OCI-LY7 (cell line): ENCODE measurements at regions not wholly inside any gene's neighbourhood (a gene's known extent, or its start where the extent isn't known, plus 50 kb on each side); places are given as distances from the start of the nearest gene placed in this dataset.

ENCODE experiments used
- BruUV-seq: library from RNA; stranded (reverse); fragments of 400-500 nt; replicated peaks from 2 replicates; lab custom pipeline; 2021; lab: Mats Ljungman, UMichigan
- CTCF ChIA-PET: fragments of 300-600 bp; sonication (Branson Sonifier 250); formaldehyde crosslinking; loops from one replicate; lab custom pipeline; 2022; ENCODE audit warnings: antibody characterized with exemption; ENCODE audit not compliant: unreplicated experiment; lab: Charles Lee
- POLR2A ChIA-PET: fragments of 300-600 bp; sonication (Branson Sonifier 250); formaldehyde crosslinking; loops from one replicate; lab custom pipeline; 2022; ENCODE audit warnings: antibody characterized with exemption; lab: Charles Lee
- DNase-seq: peaks from one replicate; pipeline ENCODE4 v3.0.0-alpha.2; 2015; ENCODE audit warnings: low spot score
- H2AFZ ChIP-seq: fragments of 200-600 bp; sonication (generic), shearing (Covaris generic); 2 replicates; pipeline ENCODE4 v1.6.1; 2014; ENCODE audit warnings: mild to moderate bottlenecking, antibody characterized with exemption, low read length, moderate library complexity
- H3K27ac ChIP-seq: fragments of 200-600 bp; sonication (generic); 2 replicates; pipeline ENCODE4 v1.5.1; 2014; ENCODE audit warnings: mixed run types, low read depth, mild to moderate bottlenecking, moderate library complexity, low read length, inconsistent platforms; ENCODE audit not compliant: poor library complexity, severe bottlenecking
- H3K36me3 ChIP-seq: fragments of 200-600 bp; sonication (generic); 2 replicates; pipeline ENCODE4 v1.6.1; 2014; ENCODE audit warnings: mild to moderate bottlenecking, antibody characterized with exemption, low read length, moderate library complexity, mixed read lengths; ENCODE audit not compliant: insufficient read depth
- H3K4me1 ChIP-seq: fragments of 200-600 bp; sonication (generic); 2 replicates; pipeline ENCODE4 v1.5.1; 2014; ENCODE audit warnings: mild to moderate bottlenecking, low read length; ENCODE audit not compliant: insufficient read depth, poor library complexity, severe bottlenecking
- H3K4me2 ChIP-seq: fragments of 200-600 bp; sonication (generic); 2 replicates; pipeline ENCODE4 v1.6.1; 2014; ENCODE audit warnings: mild to moderate bottlenecking, low read length
- H3K4me3 ChIP-seq: fragments of 200-600 bp; sonication (generic); 2 replicates; pipeline ENCODE4 v1.5.1; 2014; ENCODE audit warnings: mild to moderate bottlenecking, low read depth, low read length; ENCODE audit not compliant: poor library complexity, severe bottlenecking
- H3K79me2 ChIP-seq: fragments of 200-600 bp; sonication (generic); 2 replicates; pipeline ENCODE4 v1.6.1; 2016; ENCODE audit warnings: low read depth, mild to moderate bottlenecking, low read length, moderate library complexity, mixed read lengths; ENCODE audit not compliant: insufficient read depth
- H3K9me2 ChIP-seq: fragments of 200-600 bp; sonication (generic); 2 replicates; pipeline ENCODE4 v1.6.1; 2016; ENCODE audit warnings: mild to moderate bottlenecking, low read length, mixed read lengths; ENCODE audit not compliant: insufficient read depth
- H3K9me3 ChIP-seq: fragments of 200-600 bp; sonication (generic); 2 replicates; pipeline ENCODE4 v1.6.1; 2014; ENCODE audit warnings: mild to moderate bottlenecking, mixed run types, low read length, mixed read lengths
- H4K20me1 ChIP-seq: fragments of 200-600 bp; sonication (generic); 2 replicates; pipeline ENCODE4 v1.6.1; 2014; ENCODE audit warnings: mild to moderate bottlenecking, antibody characterized with exemption, low read length, moderate library complexity, mixed read lengths; ENCODE audit not compliant: insufficient read depth
- EZH2phosphoT487 ChIP-seq: fragments of 200-600 bp; sonication (generic); IDR thresholded peaks from 2 replicates; pipeline ENCODE4 v1.6.1; 2018; ENCODE audit warnings: low read depth, borderline replicate concordance, mild to moderate bottlenecking, mixed run types, antibody characterized with exemption, low read length, moderate library complexity, mixed read lengths
- intact Hi-C: fragments of 100-400 bp; cut with micrococcal nuclease; formaldehyde crosslinking; loops from one replicate; pipeline ENCODE4 v1.10.0; 2022; ENCODE audit not compliant: unreplicated experiment
- TF ChIP-seq, protein P1 (sequence below): fragments of 200-600 bp; sonication (generic); conservative IDR thresholded peaks from 2 replicates; pipeline ENCODE4 v1.5.1; 2014; ENCODE audit warnings: mild to moderate bottlenecking, antibody characterized with exemption, low read length, moderate library complexity, mixed read lengths

DNA sequence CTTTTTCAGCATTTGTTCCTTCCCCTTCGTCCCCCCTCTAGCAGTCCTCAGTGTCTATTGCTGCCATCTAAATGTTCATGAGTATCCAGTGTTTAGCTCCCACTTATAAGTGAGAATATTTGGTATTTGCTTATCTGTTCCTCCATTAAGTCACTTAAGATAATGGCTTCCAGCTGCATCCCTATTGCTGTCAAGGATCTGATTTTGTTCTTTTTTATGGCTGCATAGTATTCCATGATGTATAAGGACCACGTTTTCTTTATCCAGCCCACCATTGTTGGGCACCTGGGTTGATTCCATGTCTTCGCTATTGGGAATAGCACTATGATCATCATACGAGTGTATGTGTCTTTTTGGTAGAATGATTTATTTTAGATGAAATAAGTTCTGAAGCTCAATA, 166.9 kb upstream of the NCK2 start:
- no TSS peak for BruUV-seq
- TF ChIP-seq, protein P1, sequence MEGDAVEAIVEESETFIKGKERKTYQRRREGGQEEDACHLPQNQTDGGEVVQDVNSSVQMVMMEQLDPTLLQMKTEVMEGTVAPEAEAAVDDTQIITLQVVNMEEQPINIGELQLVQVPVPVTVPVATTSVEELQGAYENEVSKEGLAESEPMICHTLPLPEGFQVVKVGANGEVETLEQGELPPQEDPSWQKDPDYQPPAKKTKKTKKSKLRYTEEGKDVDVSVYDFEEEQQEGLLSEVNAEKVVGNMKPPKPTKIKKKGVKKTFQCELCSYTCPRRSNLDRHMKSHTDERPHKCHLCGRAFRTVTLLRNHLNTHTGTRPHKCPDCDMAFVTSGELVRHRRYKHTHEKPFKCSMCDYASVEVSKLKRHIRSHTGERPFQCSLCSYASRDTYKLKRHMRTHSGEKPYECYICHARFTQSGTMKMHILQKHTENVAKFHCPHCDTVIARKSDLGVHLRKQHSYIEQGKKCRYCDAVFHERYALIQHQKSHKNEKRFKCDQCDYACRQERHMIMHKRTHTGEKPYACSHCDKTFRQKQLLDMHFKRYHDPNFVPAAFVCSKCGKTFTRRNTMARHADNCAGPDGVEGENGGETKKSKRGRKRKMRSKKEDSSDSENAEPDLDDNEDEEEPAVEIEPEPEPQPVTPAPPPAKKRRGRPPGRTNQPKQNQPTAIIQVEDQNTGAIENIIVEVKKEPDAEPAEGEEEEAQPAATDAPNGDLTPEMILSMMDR: no peak
- no peak for TF ChIP-seq EZH2phosphoT487
- POLR2A ChIA-PET: interaction anchor here (1.1 to 1.2 kb wide), 2 partner anchors 196 to 215 kb away, joined by 3 read pairs; no protein-coding TSS in a partner anchor

DNA sequence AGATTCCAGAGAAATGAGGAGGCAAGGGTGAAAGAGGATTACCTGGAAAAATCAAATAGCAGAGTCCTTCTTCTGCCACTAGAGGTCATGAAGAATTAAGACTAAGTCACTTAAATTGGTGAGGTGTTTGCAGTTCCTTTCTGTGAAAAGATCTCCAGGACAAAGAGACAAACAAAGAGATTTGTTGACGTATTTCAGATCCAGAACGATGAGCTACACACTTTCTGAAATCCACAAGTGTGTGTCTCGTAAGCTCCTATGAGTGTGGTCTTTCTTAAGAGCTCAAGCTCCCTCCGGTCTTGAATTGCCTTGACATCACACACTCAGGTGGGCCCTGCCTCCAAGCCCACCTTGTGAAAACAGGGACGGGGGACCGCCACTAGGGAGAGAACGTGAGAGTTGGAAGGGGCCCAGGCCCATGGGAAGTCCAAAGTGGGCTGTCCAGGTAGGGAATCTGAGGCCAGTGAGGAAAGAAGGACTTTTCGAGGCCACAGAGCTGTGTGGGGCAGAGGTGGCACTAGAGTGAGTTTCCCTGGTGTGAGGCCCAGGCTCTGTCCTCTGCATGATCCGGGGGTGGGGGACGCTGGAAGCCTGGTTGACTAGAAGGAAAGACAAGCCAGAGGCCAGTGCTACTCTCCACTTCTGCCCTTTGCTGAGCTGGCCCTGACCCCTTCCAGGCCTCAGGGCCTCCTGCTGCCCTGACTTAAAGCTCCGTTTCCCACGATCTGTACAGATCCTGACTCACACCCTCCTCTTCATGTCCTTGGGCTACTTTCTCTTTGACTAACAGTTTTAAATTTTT, 168.1 kb upstream of the NCK2 start:
- H4K20me1 ChIP-seq: no peaks in the 10 kb centered on the region
- peak; percentile 54 for DNase-seq
- no peak overlapping the region for H3K27ac ChIP-seq
- no peaks in the 10 kb centered on the region for H3K9me2 ChIP-seq
- TF ChIP-seq EZH2phosphoT487: no peak
- TF ChIP-seq, protein P1: peak; percentile 76
- no peak overlapping the region for H2AFZ ChIP-seq
- BruUV-seq: no TSS peak
- H3K4me1 ChIP-seq: no peaks in the 10 kb centered on the region
- no peaks in the 10 kb centered on the region for H3K9me3 ChIP-seq
- no peaks in the 10 kb centered on the region for H3K36me3 ChIP-seq
- H3K79me2 ChIP-seq: no peaks in the 10 kb centered on the region
- ChIA-PET CTCF (interaction anchor here (1.1 kb wide), 1 partner anchor 211 kb away, joined by 5 read pairs; no protein-coding TSS in a partner anchor), POLR2A (interaction anchor here (1.0 to 1.1 kb wide), 2 partner anchors 139 to 309 kb away, joined by 3 read pairs; no protein-coding TSS in a partner anchor)
- no peak overlapping the region for H3K4me2 ChIP-seq
- H3K4me3 ChIP-seq: no peak overlapping the region
- intact Hi-C loops: loop anchor here (1.0 to 10.0 kb wide), 3 partner anchors 211 to 508 kb away; no protein-coding TSS in a partner anchor

More for the DNA sequence above, 166.9 kb upstream of the NCK2 start:
- no peaks in the 10 kb centered on the region for H3K9me2 ChIP-seq
- CTCF ChIA-PET: no interaction called here
- H3K4me3 ChIP-seq: no peak overlapping the region
- no peaks in the 10 kb centered on the region for H3K36me3 ChIP-seq
- no peak overlapping the region for H2AFZ ChIP-seq
- H3K79me2 ChIP-seq: no peaks in the 10 kb centered on the region
- H4K20me1 ChIP-seq: no peaks in the 10 kb centered on the region
- H3K9me3 ChIP-seq: no peaks in the 10 kb centered on the region
- no peak overlapping the region for H3K27ac ChIP-seq
- H3K4me2 ChIP-seq: no peak overlapping the region
- intact Hi-C loops: loop anchor here (10.0 kb wide), 2 partner anchors 307 to 507 kb away; no protein-coding TSS in a partner anchor
- DNase-seq: no peak
- H3K4me1 ChIP-seq: no peaks in the 10 kb centered on the region

DNA sequence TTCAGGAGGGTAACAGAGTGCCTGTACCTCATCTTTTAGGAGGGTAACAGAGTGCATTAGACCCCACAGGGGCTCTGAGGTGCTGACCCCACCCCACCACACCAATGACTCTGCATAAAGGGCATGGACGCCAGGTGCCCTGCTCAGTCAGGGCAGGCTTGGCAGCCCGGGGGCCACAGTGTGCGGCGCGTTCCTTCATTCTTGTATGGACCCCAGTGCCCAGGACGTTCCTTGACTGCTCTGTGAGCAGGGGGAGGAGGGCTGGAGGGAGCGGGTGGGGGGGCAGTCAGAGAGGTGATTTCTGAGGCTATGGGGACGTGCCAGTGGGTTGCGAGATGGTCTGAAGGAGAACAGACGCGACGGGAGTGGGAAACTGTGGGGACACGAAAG, 168.7 kb upstream of the NCK2 start:
- H3K4me2 ChIP-seq: no peak overlapping the region

More for the DNA sequence above, 168.7 kb upstream of the NCK2 start:
- BruUV-seq: no TSS peak
- no peak for TF ChIP-seq EZH2phosphoT487
- TF ChIP-seq, protein P1: no peak
- no peaks in the 10 kb centered on the region for H3K79me2 ChIP-seq
- ChIA-PET CTCF (no interaction called here), POLR2A (interaction anchor here (1.0 kb wide), 1 partner anchor 309 kb away, joined by 3 read pairs; no protein-coding TSS in a partner anchor)
- no peak overlapping the region for H2AFZ ChIP-seq
- no peaks in the 10 kb centered on the region for H3K9me2 ChIP-seq
- H4K20me1 ChIP-seq: no peaks in the 10 kb centered on the region
- H3K27ac ChIP-seq: no peak overlapping the region
- H3K9me3 ChIP-seq: no peaks in the 10 kb centered on the region
- intact Hi-C loops: loop anchor here (1.0 to 10.0 kb wide), 3 partner anchors 211 to 509 kb away; no protein-coding TSS in a partner anchor
- H3K4me1 ChIP-seq: no peaks in the 10 kb centered on the region
- DNase-seq: no peak
- H3K4me3 ChIP-seq: no peak overlapping the region
- no peaks in the 10 kb centered on the region for H3K36me3 ChIP-seq
